ENCODE measurements at regions not wholly inside any gene's neighbourhood (a gene's known extent, or its start where the extent isn't known, plus 50 kb on each side); places are given as distances from the start of the nearest gene placed in this dataset.

DNA sequence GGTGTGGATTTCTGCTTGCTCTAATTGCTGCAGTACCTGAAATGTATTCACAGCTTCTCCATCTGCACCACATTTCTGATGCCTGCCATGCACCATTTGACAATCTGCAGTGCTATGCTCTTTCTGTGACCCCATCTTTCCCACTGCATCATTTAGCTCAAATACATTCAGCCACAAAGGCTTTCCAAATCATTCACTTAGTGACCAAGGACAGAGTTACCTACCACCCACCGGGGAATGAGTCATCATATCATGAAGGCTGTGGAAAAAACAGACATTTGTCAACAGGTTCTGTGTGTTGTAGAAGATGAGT lies 465.5 kb upstream of the ATP2B1 start:
- TF ChIP-seq, protein P1, sequence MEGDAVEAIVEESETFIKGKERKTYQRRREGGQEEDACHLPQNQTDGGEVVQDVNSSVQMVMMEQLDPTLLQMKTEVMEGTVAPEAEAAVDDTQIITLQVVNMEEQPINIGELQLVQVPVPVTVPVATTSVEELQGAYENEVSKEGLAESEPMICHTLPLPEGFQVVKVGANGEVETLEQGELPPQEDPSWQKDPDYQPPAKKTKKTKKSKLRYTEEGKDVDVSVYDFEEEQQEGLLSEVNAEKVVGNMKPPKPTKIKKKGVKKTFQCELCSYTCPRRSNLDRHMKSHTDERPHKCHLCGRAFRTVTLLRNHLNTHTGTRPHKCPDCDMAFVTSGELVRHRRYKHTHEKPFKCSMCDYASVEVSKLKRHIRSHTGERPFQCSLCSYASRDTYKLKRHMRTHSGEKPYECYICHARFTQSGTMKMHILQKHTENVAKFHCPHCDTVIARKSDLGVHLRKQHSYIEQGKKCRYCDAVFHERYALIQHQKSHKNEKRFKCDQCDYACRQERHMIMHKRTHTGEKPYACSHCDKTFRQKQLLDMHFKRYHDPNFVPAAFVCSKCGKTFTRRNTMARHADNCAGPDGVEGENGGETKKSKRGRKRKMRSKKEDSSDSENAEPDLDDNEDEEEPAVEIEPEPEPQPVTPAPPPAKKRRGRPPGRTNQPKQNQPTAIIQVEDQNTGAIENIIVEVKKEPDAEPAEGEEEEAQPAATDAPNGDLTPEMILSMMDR (IDR thresholded peaks at IDR 0.05): no peak
- no peak for TF ChIP-seq POLR2A (IDR thresholded peaks at IDR 0.05)
